AG09319 (cell line): ENCODE measurements at regions not wholly inside any gene's neighbourhood (a gene's known extent, or its start where the extent isn't known, plus 50 kb on each side); places are given as distances from the start of the nearest gene placed in this dataset.
"Not testable (repeated sequence)": the region's sequence is repeated elsewhere in the genome, so short reads cannot be mapped to it uniquely, and the experiment has no call there.

ENCODE experiments used
- DNase-seq: peaks from one replicate; pipeline ENCODE4 v3.0.0-alpha.2; 2010; ENCODE audit warnings: low read depth; ENCODE audit errors: extremely low read depth
- TF ChIP-seq, protein P1 (sequence below): IDR thresholded peaks from 2 replicates; pipeline ENCODE4 v1.5.1; 2011; ENCODE audit warnings: low read depth, mild to moderate bottlenecking, inconsistent platforms, low read length, moderate library complexity

DNA sequence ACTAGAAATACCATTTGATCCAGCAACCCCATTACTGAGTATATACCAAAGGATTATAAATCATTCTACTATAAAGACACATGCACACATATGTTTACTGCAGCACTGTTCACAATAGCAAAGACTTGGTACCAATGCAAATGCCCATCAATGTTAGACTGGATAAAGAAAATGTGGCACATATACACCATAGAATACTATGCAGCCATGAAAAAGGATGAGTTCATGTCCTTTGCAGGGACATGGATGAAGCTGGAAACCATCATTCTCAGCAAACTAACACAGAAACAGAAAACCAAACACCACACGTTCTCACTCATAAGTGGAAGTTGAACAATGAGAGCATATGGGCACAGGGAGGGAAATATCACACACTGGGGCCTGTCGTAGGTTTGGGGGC lies 106.0 kb downstream of the SPATA18 start:
- not testable (repeated sequence) for DNase-seq

DNA sequence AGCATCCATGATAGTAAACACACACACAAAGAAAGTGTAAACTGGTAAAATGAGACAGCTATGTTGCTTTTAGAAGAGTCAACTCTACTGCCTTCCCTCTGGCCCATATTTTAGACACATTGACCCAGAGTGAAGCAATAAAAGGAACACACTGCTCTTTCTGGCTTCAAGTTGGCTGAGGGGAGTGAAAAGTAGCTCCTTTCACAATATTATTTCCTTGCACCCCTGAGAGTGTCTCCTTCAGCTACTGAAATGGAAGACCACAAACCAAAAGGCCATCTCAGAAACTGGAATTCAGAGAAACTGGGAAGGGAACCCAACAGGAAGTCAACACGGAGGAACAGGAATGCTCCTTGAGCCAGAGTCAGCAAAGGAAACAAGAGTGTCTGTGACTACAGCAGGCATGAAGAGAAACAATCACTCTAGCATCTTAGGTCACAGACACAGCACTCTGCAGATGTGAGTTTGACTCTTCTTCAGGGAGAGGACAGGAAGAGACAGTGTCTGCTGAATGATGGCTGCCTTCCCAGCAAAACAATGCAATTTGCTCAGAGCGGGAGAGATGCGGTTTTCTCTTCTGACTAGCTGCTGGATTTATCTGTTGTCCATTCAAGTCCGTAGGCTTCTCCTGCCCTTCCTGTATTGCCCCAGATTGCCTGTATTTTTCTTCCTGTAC lies 106.7 kb downstream of the SPATA18 start:
- DNase-seq = no peak
- TF ChIP-seq, protein P1, sequence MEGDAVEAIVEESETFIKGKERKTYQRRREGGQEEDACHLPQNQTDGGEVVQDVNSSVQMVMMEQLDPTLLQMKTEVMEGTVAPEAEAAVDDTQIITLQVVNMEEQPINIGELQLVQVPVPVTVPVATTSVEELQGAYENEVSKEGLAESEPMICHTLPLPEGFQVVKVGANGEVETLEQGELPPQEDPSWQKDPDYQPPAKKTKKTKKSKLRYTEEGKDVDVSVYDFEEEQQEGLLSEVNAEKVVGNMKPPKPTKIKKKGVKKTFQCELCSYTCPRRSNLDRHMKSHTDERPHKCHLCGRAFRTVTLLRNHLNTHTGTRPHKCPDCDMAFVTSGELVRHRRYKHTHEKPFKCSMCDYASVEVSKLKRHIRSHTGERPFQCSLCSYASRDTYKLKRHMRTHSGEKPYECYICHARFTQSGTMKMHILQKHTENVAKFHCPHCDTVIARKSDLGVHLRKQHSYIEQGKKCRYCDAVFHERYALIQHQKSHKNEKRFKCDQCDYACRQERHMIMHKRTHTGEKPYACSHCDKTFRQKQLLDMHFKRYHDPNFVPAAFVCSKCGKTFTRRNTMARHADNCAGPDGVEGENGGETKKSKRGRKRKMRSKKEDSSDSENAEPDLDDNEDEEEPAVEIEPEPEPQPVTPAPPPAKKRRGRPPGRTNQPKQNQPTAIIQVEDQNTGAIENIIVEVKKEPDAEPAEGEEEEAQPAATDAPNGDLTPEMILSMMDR = no peak

DNA sequence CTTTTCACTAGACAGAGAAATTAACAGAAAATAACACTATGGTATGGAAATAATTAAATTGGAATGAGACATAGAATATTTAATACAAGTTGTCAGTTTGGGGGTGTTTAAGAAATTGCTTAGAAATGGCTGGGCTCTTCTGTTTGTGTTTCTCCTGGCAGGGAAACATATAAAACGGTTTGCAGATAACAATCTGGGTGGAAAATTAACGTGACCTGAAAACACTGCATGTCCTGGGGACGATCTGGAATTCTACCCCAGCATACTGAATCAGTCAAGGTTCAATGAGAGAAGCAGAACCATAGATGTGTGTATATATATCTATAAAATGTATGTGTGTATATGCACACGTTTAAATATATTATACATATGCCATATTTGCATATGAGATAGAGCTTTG lies 109.8 kb downstream of the SPATA18 start:
- TF ChIP-seq, protein P1 = no peak
- DNase-seq = no peak

DNA sequence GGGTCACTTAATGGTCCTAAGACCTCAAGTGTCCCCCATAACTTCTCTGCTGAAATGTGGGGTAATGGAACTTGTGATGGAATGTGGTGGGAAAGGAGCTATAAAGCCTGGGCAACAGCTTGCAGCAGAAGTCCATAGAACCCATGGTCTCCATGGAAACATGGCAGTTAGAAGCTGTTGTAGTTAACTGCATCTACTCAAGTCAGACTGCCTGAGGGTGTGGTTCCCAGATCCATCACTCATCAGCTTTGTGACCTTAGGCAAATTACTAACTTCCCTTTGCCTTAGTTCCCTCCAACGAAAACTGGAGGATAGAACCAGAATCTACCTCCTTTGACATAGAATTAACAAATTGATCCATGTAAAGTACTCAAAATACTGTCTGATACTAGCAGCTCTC lies 113.0 kb downstream of the SPATA18 start:
- TF ChIP-seq, protein P1 = no peak
- DNase-seq = no peak

DNA sequence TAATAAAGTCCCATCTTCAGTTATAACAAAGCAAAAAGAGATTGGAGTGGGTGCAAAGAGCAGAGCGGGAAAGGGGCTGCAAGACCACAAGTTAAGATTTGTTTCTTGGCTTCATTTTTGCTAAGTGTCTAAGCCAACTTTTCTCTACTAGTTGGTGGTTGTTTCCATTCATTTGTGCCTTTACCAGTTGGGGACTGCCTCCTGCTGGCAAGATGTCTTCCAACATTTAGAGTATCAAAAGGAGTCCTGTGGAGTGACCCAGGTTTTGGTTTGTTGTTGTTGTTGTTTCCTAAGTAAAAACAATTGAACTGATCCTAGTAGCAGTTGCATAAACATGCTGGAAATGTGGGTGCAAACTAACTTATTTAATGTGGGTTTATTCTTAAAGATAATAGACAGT lies 121.1 kb downstream of the SPATA18 start:
- no peak for DNase-seq
- TF ChIP-seq, protein P1 = no peak; the same call in 1 of the 2 replicates

DNA sequence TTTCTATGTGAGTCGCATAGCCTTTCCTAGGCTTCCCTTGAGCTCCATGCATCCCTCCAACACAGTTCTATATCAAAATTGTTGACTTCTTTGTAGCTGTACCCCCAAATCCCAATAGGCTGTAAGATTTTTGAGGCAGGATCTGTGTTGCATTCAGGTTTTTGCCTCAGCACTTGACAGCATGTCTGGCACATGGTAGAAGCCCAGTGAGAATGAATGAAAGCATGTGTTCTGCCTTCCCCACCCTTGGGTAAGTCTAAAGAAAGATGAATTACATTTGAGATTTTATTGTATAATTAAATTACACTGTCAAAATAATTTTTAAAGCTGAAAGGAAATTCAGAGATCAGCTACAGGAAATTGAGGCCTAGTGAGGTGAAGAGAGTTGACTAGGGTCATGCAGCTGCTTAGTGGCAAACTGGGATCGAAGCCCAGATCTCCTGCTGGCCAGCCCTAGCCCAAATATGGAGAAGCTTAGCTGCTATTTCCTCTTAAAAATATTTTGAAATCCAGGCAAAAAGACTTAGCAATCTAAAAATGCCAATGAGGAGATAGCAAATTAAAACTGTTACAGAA lies 122.5 kb downstream of the SPATA18 start:
- TF ChIP-seq, protein P1 = no peak
- no peak for DNase-seq

DNA sequence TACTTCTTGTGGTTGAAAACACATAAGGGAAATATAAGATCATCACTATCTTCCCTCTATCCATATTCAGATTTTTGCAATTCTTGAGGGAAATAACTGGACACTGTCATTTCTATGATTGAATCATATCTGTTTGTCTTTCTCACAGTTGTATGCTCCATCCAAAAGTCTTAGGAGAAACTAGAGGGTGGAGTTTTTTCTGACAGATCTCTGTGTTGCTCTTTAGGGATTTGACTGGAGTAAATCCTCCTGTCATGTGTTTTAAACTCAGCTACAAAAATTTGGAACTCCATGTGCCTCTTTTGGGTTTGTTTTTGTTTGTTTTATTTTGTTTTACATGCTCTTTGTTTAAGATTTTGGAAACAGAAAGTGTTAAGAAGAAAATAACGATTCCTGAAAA lies 136.5 kb downstream of the SPATA18 start:
- no peak for DNase-seq

More for the DNA sequence above, 136.5 kb downstream of the SPATA18 start:
- TF ChIP-seq, protein P1 = no peak
